GM21723 (cell line): ENCODE measurements at regions not wholly inside any gene's neighbourhood (a gene's known extent, or its start where the extent isn't known, plus 50 kb on each side); places are given as distances from the start of the nearest gene placed in this dataset.
"Not testable (repeated sequence)": the region's sequence is repeated elsewhere in the genome, so short reads cannot be mapped to it uniquely, and the experiment has no call there.

Experiments used
- ATAC-seq: cut with Tn5 transposase; IDR thresholded peaks from one replicate; pipeline ENCODE4 v1.9.1; 2021; ENCODE audit warnings: mild to moderate bottlenecking, moderate library complexity; ENCODE audit not compliant: unreplicated experiment

DNA sequence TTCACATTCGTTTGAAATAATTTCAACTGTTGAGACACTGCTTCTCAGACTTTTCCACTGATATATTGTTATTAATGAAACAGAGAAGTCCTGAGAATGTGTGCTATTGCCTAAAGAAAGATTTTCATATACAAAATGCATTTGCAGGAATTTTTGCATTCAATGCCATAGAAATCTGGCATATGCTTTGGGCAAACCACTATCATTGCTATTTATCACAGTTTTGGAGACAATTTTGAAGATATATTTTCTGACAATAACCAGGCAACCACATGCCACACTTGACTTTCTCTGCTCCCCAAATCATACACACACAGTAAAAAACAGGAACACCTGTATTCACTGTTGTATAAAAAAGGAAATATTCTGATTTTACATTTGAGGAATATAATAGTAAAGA lies 1303.7 kb upstream of the IGFBP7 start:
- ATAC-seq: no peak

GRCh38 chr4:58411904-58412303 lies 1301.7 kb upstream of the IGFBP7 start:
- no peak for ATAC-seq

GRCh38 chr4:58406762-58407161 lies 1296.6 kb upstream of the IGFBP7 start:
- ATAC-seq: no peak

DNA sequence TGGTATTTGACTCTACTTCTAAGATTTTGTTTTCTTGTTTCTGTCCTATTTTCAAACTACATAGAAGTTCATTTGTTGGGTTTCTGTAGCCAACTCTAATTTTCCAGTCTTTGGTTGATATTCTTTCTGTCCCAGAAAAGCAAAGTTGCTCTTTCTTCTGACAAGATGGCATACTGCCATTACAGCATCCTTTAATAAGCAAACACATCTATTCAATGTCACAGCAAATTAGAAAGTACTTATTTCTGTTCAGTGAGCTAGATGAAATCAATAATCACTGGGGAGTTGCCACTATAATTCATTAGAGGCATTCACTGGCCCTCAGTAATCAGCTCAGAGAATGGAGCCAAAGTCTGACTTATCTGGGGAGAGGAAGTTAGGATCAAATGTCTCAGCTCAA lies 1258.0 kb upstream of the IGFBP7 start:
- ATAC-seq: no peak

- ATAC-seq: no peak
Measured at GRCh38 chr4:58360354-58361133, 1250.4 kb upstream of the IGFBP7 start.

DNA sequence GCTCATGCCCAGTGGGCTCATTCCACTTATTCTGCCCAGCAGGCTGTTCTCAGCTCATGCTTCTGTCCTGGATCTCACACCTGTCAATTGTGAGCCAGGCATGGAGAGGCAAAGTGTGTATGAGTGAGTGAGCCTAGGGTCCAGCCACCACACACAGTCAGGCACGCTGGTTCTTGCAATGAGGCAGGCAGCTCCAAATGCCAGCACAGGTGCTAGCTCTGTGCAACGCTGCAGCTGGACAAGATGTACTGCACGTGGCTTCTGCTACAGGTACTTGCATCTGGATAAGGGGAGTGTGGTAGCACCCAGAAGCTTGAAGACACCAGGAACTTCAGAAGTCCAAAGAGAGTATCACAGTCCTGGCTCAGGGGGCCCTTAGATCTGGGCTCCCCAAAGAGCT lies 1249.4 kb upstream of the IGFBP7 start:
- no peak for ATAC-seq

- ATAC-seq: no peak
Measured at GRCh38 chr4:58357947-58358346, 1247.8 kb upstream of the IGFBP7 start.

GRCh38 chr4:58325070-58325469 lies 1214.9 kb upstream of the IGFBP7 start:
- ATAC-seq: no peak

DNA sequence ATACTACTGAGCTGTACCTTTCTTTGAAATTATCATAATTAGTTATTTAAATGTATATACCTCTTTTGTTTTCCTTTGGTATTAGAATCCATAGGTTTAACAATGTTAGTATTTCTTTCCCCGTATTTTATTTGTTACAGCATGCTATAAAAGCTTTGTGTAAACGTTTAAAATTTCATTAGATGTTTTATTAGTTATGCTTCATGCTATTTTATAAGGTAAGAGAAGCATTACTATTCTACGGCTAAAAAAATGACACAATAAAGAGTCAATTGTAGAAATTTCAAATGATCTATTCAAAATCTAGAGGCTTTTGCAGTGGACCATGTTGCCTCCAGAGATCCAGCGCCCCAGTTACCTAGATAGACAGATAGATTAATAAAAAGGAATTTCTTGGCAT lies 1203.3 kb upstream of the IGFBP7 start:
- ATAC-seq: no peak

GRCh38 chr4:58303456-58303855 lies 1193.3 kb upstream of the IGFBP7 start:
- no peak for ATAC-seq

DNA sequence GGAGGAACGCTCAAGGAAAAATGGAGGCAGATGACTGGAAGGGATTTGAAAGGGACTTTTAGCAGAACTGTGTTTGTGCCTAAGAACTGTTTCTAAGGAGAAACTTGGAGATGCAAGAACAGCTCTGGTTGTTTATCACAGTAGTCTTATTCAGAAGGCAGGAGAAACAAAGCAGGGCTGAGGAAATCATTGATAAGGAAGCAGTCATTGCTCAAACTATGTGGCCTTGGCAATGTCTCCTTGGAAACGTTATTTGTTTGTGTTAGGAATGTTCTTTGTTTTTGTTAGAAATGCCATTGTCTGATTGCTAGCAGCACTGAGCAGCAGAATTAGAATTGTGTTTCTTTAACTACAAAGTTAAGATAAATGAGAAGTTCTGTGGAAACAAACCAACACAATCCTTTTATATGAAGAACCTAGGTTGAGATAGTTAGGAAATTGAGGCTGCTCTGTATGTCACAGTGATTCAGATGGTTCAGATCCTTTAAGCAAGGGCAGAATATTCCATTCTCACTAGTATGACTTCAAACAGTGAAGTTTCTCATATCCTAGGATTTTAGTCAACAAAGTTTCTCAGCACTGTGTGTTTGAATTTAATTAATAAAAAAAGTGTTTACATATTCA lies 1191.3 kb upstream of the IGFBP7 start:
- no peak for ATAC-seq

- no peak for ATAC-seq
Measured at GRCh38 chr4:58286335-58286734, 1176.2 kb upstream of the IGFBP7 start.

GRCh38 chr4:58280928-58281327 lies 1170.7 kb upstream of the IGFBP7 start:
- ATAC-seq: not testable (repeated sequence)

- no peak for ATAC-seq
Measured at GRCh38 chr4:58275856-58276255, 1165.7 kb upstream of the IGFBP7 start.

- no peak for ATAC-seq
Measured at GRCh38 chr4:58274553-58274952, 1164.4 kb upstream of the IGFBP7 start.

DNA sequence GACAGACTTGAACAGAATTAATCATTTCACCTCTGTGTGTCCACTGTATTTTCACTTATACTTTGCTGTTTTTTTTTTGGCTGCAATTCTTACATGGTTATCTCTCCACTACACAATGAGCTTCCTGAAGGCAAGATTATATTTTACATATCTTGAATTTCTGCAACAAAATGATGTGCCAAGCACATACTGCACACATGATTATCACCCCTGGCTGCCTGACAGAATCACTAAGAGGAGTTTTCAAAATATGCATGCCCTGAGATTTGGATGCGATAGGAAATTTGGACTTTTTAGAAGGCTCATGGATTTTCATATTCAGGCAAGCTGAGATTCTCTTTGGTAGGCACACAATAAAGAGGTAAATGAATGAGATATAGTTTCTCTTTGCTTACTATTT lies 1162.1 kb upstream of the IGFBP7 start:
- ATAC-seq: no peak

DNA sequence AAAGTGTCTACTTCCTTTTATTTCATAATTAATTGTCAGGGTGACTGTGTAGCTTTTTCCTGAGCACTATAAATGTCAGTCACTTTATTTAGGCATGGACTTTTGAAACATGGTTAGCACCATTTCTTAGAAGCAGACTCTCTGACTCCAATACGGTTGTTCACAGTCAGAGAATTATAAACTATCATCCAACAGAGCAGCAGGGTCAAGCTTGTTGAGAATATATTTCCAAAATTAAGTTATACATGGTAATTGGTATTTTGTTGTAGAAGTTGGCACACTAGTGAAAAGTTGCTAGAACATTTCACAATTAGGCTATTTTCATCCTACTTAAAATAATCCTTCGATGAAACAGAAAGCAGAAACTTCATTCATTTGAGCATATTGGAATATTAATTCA lies 1155.5 kb upstream of the IGFBP7 start:
- no peak for ATAC-seq

- no peak for ATAC-seq
Measured at GRCh38 chr4:58261526-58261925, 1151.3 kb upstream of the IGFBP7 start.

DNA sequence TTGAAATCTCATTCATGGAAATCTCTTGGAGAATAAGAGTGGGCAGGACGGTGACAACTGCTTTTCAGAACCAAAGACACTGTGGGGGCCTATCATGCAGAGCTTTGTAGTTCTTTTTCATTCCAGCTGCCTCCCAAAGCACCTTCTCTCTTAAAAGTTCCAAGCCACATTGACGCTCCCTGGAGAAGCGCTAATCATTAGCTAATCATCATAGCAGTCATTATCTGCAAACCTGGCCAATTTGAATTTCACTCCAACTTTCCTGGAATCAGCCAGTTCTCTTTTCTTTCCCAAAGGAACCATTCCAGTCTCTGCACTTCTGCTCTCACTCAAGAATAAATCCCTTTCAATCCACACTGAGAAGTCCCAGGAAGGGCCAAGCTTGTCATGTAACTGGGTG lies 1144.1 kb upstream of the IGFBP7 start:
- ATAC-seq: no peak

GRCh38 chr4:58252656-58253055 lies 1142.5 kb upstream of the IGFBP7 start:
- no peak for ATAC-seq

DNA sequence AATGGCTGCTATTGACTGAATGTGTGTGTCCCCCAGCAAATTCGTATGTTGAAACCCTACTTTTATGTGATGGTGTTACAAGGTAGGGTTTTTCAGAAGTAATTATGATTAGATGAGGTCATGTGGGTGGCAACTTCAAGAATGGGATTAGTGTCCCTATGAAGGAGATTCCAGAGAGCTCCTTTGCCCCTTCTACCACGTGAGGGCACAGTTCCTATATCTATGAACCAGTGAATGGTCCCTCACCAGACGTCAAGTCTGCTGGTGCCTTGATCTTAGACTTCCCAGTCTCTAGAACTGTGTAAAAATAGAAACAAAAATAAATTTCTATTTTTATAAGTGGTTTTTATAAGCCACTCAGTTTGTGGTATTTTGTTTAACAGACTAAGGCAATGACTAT lies 1137.6 kb upstream of the IGFBP7 start:
- ATAC-seq: no peak

GRCh38 chr4:58225460-58225859 lies 1115.3 kb upstream of the IGFBP7 start:
- ATAC-seq: no peak

- no peak for ATAC-seq
Measured at GRCh38 chr4:58219179-58219578, 1109.0 kb upstream of the IGFBP7 start.
